HS-5 (cell line): ENCODE measurements at regions not wholly inside any gene's neighbourhood (a gene's known extent, or its start where the extent isn't known, plus 50 kb on each side); places are given as distances from the start of the nearest gene placed in this dataset.
"Not testable (repeated sequence)": the region's sequence is repeated elsewhere in the genome, so short reads cannot be mapped to it uniquely, and the experiment has no call there.

Source experiments
- DNase-seq: peaks from one replicate; pipeline ENCODE4 v3.0.0-alpha.2; 2012; ENCODE audit warnings: low read depth

DNA sequence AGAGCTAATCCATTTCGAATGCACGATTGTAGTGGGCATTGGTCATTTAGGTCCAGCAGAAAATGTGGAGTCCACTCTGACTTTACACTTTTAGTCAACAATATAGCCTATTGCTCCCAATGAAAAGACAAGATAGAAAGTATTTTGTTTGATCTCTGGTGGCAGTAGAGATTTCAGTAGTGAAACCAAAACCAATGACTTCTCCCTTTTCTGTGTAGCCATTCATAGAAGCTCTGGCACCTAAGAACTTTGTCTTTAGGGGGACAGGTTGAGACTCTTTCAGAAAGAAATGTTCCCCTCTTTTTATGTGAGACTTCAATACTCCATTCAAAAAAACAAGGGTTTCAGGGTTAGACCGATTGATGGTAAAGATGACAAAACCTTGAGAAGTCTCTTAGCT, 510.8 kb upstream of the POU3F2 start:
- no peak for DNase-seq

DNA sequence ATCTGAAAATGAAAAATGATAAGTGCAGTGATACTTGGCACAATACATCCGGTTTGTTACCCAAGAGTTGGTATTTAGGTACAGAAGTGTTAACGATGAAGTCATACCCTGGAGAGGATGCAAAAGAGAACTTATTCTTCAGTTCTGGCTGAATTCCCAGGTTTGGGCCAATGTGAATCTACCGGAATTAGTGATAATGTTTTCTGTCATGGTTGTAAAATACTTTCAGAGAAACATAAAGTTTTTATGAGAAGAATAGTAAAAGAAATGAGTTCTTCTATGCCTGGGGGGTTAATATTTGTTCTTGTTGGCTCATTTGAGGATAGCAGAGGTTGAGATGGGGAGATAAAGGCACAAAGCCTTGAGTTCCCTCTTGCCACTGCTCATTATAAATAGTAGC, 509.9 kb upstream of the POU3F2 start:
- DNase-seq, result no peak

GRCh38 chr6:98325366-98325765, 509.0 kb upstream of the POU3F2 start:
- DNase-seq, result no peak

DNA sequence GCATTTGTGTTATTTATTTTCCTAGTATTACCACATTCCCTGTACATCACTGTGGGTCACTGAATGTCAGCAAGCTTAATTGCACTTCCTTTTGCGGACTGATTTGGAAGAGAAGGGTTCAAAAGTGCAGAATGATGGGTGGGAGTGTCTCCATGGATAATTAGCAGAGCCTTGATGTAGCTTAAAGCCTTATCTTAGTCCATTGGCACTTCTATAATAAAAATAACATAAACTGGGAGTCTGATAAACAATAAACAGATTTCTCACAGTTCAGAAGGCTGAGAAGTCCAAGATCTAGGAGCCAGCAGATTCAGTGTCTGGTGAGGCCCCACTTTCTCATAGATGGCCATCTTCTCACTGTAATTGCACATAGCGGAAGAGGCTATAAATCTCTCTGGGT, 501.1 kb upstream of the POU3F2 start:
- no peak for DNase-seq

- DNase-seq, result no peak
Observed at GRCh38 chr6:98335594-98335993, 498.8 kb upstream of the POU3F2 start.

DNA sequence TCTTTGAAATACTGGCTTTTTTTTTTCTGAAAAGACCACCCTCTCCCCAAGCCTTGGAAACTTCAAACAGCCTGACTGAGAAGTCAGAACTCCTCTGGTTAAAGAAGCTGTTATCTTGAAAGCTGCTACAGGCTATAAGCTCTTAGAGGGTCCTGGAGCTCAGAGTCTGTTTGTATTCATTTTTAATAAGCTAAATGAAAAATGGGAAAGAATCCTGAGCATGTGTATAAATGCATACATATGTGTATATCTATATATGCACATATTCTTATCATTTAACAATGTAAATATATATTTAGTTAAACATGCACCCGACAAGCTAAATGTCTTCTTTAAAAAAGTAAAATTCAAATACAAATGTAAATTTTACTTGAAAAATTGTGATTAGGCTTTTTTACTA, 494.9 kb upstream of the POU3F2 start:
- DNase-seq, result no peak

- DNase-seq, result no peak
Observed at GRCh38 chr6:98343004-98343403, 491.4 kb upstream of the POU3F2 start.

DNA sequence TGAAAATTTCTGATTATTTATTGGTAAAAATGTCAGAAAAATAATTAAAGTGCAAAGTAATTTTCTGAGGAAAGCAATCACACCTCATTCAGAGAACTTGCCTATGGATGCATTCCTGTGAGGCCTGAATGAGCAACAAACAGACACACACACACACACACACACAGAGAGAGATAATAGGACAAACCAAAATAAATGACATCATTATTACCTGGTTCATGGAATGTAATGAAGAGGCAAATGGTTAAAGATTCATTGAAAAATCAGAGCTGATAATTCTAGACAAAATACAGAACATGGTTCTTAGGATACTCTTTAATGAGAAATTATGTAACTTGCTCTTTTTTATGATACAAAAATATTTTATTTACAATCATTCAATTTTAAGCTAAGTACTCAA, 490.6 kb upstream of the POU3F2 start:
- no peak for DNase-seq

- no peak for DNase-seq
Observed at GRCh38 chr6:98352348-98352747, 482.0 kb upstream of the POU3F2 start.

- DNase-seq, result no peak
Observed at GRCh38 chr6:98358173-98358572, 476.2 kb upstream of the POU3F2 start.

DNA sequence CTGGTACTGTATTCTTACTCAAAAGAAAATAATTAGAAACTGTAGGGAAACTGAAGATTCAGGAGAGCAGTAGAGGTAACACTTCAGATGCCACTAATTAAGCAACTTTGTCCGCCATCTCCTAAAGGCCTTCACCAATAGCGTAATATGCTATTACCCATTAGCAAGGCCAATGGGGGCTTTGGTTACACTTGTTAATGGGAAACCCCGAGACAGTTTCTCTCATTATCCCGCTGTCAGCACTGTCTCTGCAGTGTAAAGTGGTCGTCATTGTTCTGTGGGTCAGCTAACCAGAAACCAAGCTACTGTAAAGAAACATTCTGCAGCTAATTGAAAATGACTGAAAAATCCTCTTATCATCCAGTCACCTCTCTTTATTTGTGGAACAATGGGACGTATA, 468.0 kb upstream of the POU3F2 start:
- no peak for DNase-seq

- no peak for DNase-seq
Observed at GRCh38 chr6:98380589-98380988, 453.8 kb upstream of the POU3F2 start.

DNA sequence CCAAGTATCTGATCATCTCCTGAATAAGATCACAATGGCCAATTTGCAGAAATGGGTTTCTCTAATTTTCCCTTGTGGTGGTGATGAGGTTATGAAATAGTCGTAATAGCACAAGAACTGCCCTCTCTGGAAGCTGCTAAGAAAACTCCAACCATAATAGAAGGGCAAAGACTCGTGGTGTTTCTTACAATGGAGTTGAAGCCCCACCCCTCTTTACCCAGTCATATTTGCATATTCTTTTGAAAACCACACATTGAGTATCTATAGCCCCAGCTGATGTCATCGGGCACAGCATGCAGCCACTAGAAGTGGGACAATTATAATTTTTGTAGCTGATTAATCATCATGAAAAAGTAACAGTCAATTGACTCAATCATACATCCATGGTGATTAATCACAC, 452.1 kb upstream of the POU3F2 start:
- no peak for DNase-seq

DNA sequence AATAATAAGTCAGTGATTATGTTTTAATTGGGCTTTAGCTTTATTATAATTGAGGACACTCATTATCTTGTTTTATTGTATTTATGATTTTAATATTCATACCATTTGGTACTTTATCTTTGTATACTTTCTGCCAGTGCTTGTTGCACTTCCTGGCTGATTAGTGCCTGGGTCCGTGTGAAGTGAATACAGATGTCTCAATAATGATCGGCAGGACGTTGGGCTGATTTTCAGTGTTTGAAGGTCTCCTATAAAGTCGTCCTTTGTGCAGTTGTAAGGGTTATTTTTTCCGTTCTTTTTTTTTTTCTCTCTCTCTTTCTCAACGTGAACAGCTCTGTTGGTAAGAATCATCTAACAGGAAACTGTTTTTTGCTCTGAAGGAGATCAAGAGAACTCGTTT, 450.0 kb upstream of the POU3F2 start:
- no peak for DNase-seq

- no peak for DNase-seq
Observed at GRCh38 chr6:98384801-98385200, 449.6 kb upstream of the POU3F2 start.

DNA sequence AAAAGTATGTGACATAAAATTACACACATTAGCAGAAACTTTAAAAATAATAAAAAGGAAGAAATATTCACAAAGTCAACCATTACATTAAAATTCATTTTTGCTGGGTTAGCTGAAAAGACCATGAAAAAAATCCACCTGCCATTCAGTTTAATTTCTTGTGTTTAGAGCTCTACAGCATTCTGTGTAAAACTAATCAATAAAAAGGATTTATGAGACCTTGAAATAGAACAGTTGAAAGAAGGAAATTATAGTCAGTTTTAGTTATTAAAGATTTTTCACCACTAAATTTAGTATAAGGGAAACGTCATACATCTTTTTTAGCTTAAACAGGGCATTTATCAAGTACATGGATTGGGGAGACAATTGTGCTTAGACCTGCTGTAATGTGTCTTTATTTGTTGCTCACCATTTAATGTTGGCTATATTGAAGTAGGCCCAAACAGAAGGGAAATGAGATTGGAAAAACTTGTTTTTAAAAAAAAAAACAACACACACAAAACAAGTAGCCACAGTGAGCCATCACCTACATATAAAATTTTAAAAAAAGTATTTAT, 438.7 kb upstream of the POU3F2 start:
- no peak for DNase-seq

- DNase-seq, result no peak
Observed at GRCh38 chr6:98416027-98416426, 418.3 kb upstream of the POU3F2 start.

DNA sequence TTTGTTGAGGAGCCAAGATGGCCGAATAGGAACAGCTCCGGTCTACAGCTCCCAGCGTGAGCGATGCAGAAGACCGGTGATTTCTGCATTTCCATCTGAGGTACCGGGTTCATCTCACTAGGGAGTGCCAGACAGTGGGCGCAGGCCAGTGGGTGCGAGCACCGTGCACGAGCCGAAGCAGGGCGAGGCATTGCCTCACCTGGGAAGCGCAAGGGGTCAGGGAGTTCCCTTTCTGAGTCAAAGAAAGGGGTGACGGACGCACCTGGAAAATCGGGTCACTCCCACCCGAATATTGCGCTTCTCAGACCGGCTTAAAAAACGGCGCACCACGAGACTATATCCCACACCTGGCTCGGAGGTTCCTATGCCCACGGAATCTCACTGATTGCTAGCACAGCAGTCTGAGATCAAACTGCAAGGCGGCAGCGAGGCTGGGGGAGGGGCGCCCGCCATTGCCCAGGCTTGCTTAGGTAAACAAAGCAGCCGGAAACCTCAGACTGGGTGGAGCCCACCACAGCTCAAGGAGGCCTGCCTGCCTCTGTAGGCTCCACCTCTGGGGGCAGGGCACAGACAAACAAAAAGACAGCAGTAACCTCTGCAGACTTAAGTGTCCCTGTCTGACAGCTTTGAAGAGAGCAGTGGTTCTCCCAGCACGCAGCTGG, 417.7 kb upstream of the POU3F2 start:
- DNase-seq, result not testable (repeated sequence)

- no peak for DNase-seq
Observed at GRCh38 chr6:98433325-98434056, 400.9 kb upstream of the POU3F2 start.

DNA sequence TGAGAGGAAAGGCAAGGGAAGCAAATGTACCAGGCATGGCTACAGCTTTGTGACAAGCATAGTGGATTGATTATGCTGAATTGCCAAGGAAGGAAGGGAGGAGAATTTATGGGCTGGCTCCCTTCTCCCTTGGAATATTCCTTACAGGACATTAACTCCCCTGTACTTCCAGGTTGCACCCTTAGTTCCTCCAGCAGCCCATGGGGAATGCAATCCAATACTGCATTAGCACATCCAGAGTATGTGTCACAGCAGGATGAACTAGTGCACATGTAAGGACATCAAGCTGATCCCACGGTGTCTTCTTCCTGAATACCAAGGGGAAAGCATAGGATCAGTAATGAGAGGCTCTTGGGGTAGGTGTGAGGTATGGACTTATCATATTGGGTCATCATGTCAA, 390.7 kb upstream of the POU3F2 start:
- DNase-seq, result no peak

GRCh38 chr6:98452685-98453084, 381.7 kb upstream of the POU3F2 start:
- DNase-seq, result no peak

DNA sequence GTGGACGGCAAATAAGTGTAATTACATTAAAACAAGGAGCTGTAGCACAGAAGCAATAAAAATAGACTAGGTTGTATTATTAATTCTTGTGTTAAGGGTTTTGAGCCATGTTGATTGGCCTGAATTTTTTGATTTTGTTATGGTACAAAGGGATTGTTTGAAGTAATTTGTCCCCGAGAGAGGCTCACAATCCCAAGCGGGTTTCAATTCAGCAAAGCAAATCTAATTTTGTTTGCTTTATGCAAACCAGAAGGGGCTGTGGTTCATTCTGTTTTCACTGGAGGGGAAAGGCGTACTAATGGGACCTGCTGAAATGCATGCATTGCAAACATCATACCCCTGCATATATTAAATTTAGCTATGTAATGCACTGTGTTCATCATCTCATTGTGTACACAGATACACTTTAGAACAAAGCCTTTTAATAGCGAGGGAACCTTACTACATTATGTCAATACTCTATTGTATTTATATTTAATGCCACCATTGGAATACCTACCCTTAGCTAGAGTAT, 379.5 kb upstream of the POU3F2 start:
- DNase-seq, result no peak

GRCh38 chr6:98458708-98459107, 375.7 kb upstream of the POU3F2 start:
- DNase-seq, result no peak
